Stomach smooth muscle (tissue), 2 donors: ENCODE measurements at regions not wholly inside any gene's neighbourhood (a gene's known extent, or its start where the extent isn't known, plus 50 kb on each side); places are given as distances from the start of the nearest gene placed in this dataset.

Source experiments
- H3K27ac ChIP-seq: one replicate; pipeline ENCODE4 v1.7.0; 2013; ENCODE audit warnings: mild to moderate bottlenecking, low read length, inconsistent platforms
- H3K27me3 ChIP-seq, 2 donors: one replicate each; pipeline ENCODE4 v1.7.0; 2013; ENCODE audit warnings: low read length in 2 of 2; ENCODE audit not compliant: insufficient read depth in 2 of 2, control insufficient read depth in 1 of 2
- H3K36me3 ChIP-seq, 2 donors: one replicate each; pipeline ENCODE4 v1.7.0; 2013; ENCODE audit warnings: low read length in 2 of 2; ENCODE audit not compliant: control insufficient read depth in 2 of 2, insufficient read depth in 2 of 2
- H3K4me1 ChIP-seq: one replicate; pipeline ENCODE4 v1.7.0; 2013; ENCODE audit warnings: low read length; ENCODE audit not compliant: control insufficient read depth, insufficient read depth
- H3K4me3 ChIP-seq, 2 donors: one replicate each; pipeline ENCODE4 v1.7.0; 2013; ENCODE audit warnings: low read length in 2 of 2
- H3K9ac ChIP-seq, 2 donors: one replicate each; pipeline ENCODE4 v1.7.0; 2013; ENCODE audit warnings: low read length in 2 of 2, mild to moderate bottlenecking in 1 of 2
- H3K9me3 ChIP-seq, 2 donors: one replicate each; pipeline ENCODE4 v1.7.0; 2013; ENCODE audit warnings: low read length in 2 of 2; ENCODE audit not compliant: control insufficient read depth in 2 of 2
- donor health status: healthy.
- donor health status: Pancreatic carcinoma.

DNA sequence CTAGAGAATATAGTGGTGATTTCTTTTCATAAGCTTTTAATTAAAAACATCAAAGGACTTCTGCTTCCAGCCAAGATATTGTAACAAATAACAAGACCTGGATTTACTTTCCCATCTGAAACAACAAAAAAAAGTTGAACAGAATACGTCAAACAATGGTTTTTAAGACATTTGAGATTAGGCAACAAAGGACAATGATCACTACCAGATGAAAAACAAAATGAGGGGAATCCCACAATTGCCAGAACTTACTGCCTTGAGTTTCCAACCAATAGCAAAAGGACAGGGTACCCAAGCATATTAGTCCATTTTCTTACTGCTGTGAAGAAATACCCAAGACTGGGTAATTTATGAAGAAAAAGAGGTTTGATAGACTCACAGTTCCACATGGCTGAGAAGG, 341.4 kb upstream of the INTU start:
- Histone ChIP-seq H3K4me3 (no peak overlapping the region), H3K4me1 (no peaks in the 10 kb centered on the region), H3K9ac (no peak overlapping the region), H3K9me3 (peaks cover 0 to 7% of the 10 kb centered on the region in 2 donors), H3K36me3 (no peaks in the 10 kb centered on the region), H3K27me3 (no peaks in the 10 kb centered on the region), H3K27ac (no peak overlapping the region)

GRCh38 chr4:127293496-127293895, 339.3 kb upstream of the INTU start:
- Histone ChIP-seq H3K4me3 (no peak overlapping the region), H3K27ac (no peak overlapping the region), H3K9me3 (peaks cover 0 to 7% of the 10 kb centered on the region in 2 donors)

DNA sequence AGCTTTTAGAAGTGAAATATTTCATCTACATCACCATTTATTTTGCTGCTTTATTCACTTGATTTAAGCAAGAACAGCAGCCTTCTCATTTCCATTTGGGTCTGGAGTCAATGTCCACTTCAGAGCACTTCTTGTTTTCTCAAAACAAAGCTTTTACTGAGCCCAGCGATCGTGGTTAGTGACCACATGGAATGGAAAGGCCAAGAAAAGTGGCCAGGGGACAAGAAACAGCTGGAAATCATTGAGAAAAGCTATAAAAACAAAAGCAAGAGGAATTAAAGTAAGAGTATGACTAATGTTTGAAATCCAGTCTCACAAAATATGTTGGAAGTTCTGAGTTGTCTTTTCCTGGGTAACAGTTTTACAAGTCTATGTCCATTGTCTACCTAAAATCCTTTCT, 328.4 kb upstream of the INTU start:
- Histone ChIP-seq H3K27me3 (no peaks in the 10 kb centered on the region), H3K9me3 (no peaks in the 10 kb centered on the region), H3K9ac (no peak overlapping the region), H3K36me3 (no peaks in the 10 kb centered on the region), H3K4me3 (no peak overlapping the region), H3K4me1 (no peaks in the 10 kb centered on the region), H3K27ac (no peak overlapping the region)

More at GRCh38 chr4:127293496-127293895, 339.3 kb upstream of the INTU start:
- no peaks in the 10 kb centered on the region for H3K27me3 ChIP-seq
- H3K4me1 ChIP-seq: no peaks in the 10 kb centered on the region
- H3K9ac ChIP-seq: no peak overlapping the region
- no peaks in the 10 kb centered on the region for H3K36me3 ChIP-seq

- no peak overlapping the region for H3K9ac ChIP-seq
- no peaks in the 10 kb centered on the region for H3K27me3 ChIP-seq
- H3K27ac ChIP-seq: no peak overlapping the region
- no peaks in the 10 kb centered on the region for H3K4me1 ChIP-seq
- H3K9me3 ChIP-seq: no peaks in the 10 kb centered on the region
- no peak overlapping the region for H3K4me3 ChIP-seq
- H3K36me3 ChIP-seq: no peaks in the 10 kb centered on the region
Measured at GRCh38 chr4:127307996-127308395, 324.8 kb upstream of the INTU start.

DNA sequence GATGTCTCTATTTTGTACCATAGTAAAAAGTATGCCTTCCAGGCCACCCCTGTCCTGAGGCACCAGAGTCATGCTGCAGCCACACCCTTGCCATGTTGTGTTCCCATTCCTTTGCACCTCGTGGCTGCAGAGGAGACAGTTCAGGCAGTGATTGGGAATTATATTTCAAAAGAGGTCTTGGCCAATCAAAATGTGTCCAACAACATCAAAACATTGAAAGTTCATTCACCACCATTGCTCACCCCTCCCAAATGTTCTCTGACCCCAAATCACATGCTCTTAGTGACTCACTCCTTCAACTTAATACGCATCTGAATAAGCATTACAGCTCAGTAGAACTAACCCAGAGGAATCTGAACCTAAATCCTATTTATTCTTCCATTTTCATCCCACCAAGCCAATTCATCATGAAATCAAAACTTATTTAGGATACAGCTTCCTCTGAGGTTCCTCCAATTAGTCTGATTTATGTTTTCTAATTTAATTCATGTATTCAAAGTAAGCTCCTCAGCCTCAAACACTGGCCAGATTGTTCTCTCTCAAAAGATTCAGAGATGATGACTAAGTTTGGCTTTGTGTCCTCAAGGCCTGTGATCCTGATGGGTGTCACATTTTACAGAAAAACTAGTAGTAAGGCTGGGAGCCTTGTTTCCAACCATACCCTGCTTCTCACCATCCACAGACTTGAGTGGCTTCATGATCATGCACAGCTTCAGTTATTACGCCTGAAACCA, 323.2 kb upstream of the INTU start:
- Histone ChIP-seq H3K27me3 (no peaks in the 10 kb centered on the region), H3K4me3 (no peak overlapping the region), H3K9ac (no peak overlapping the region), H3K27ac (no peak overlapping the region), H3K36me3 (no peaks in the 10 kb centered on the region), H3K4me1 (no peaks in the 10 kb centered on the region), H3K9me3 (peaks cover 0 to 6% of the 10 kb centered on the region in 2 donors)

- Histone ChIP-seq H3K9ac (no peak overlapping the region), H3K4me1 (no peaks in the 10 kb centered on the region), H3K4me3 (no peak overlapping the region), H3K27me3 (no peaks in the 10 kb centered on the region), H3K27ac (no peak overlapping the region), H3K36me3 (no peaks in the 10 kb centered on the region), H3K9me3 (peaks cover 0 to 6% of the 10 kb centered on the region in 2 donors)
Measured at GRCh38 chr4:127311371-127311770, 321.4 kb upstream of the INTU start.

DNA sequence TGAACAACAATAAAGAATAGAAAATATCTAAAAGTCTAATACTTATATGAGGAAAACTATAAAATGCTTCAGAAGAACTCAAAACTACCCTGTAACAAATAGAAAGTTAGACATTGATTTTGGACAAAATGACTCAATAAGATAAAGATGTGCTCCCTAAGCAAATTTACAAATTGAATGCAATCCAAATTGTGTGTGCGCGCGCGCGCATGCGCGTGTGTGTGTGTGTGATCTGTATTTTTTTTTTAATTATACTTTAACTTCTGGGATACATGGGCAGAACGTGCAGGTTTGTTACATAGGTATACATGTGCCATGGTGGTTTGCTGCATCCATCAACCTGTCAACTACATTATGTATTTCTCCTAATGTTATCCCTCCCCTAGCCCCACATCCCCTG, 320.8 kb upstream of the INTU start:
- no peak overlapping the region for H3K4me3 ChIP-seq
- H3K36me3 ChIP-seq: no peaks in the 10 kb centered on the region
- no peaks in the 10 kb centered on the region for H3K27me3 ChIP-seq
- H3K4me1 ChIP-seq: no peaks in the 10 kb centered on the region
- no peak overlapping the region for H3K9ac ChIP-seq
- H3K27ac ChIP-seq: no peak overlapping the region
- peaks cover 0 to 6% of the 10 kb centered on the region in 2 donors for H3K9me3 ChIP-seq

- Histone ChIP-seq H3K4me1 (no peaks in the 10 kb centered on the region), H3K9ac (no peak overlapping the region), H3K36me3 (no peaks in the 10 kb centered on the region), H3K9me3 (peaks cover 0 to 6% of the 10 kb centered on the region in 2 donors), H3K4me3 (peak overlapping the region in 1 of 2 donors; percentile 25), H3K27ac (no peak overlapping the region), H3K27me3 (no peaks in the 10 kb centered on the region)
Measured at GRCh38 chr4:127313767-127314166, 319.0 kb upstream of the INTU start.

GRCh38 chr4:127327491-127327890, 305.3 kb upstream of the INTU start:
- Histone ChIP-seq H3K4me1 (no peaks in the 10 kb centered on the region), H3K9me3 (peaks cover 0 to 9% of the 10 kb centered on the region in 2 donors), H3K27ac (no peak overlapping the region), H3K4me3 (no peak overlapping the region), H3K9ac (no peak overlapping the region), H3K27me3 (no peaks in the 10 kb centered on the region), H3K36me3 (no peaks in the 10 kb centered on the region)

- no peaks in the 10 kb centered on the region for H3K36me3 ChIP-seq
- no peak overlapping the region for H3K9ac ChIP-seq
- H3K4me1 ChIP-seq: no peaks in the 10 kb centered on the region
- H3K4me3 ChIP-seq: no peak overlapping the region
- H3K9me3 ChIP-seq: no peaks in the 10 kb centered on the region
- H3K27me3 ChIP-seq: no peaks in the 10 kb centered on the region
- H3K27ac ChIP-seq: no peak overlapping the region
Measured at GRCh38 chr4:127335073-127335620, 297.6 kb upstream of the INTU start.

- Histone ChIP-seq H3K27ac (no peak overlapping the region), H3K9ac (no peak overlapping the region), H3K4me3 (no peak overlapping the region), H3K27me3 (no peaks in the 10 kb centered on the region), H3K9me3 (no peaks in the 10 kb centered on the region), H3K36me3 (no peaks in the 10 kb centered on the region), H3K4me1 (no peaks in the 10 kb centered on the region)
Measured at GRCh38 chr4:127335732-127336131, 297.0 kb upstream of the INTU start.
